NB4 (cell line): ENCODE measurements at regions not wholly inside any gene's neighbourhood (a gene's known extent, or its start where the extent isn't known, plus 50 kb on each side); places are given as distances from the start of the nearest gene placed in this dataset.

ENCODE experiments used
- MYC ChIP-seq: IDR thresholded peaks from 2 replicates; pipeline ENCODE4 v1.6.1; 2011; ENCODE audit warnings: low read depth, low read length
- POLR2A ChIP-seq: IDR thresholded peaks from 2 replicates; pipeline ENCODE4 v1.6.1; 2011; ENCODE audit warnings: mild to moderate bottlenecking; ENCODE audit not compliant: insufficient read length; ENCODE audit errors: extremely low read depth
- TF ChIP-seq, protein P1 (sequence below): IDR thresholded peaks from 2 replicates; pipeline ENCODE4 v1.6.1; 2011; ENCODE audit warnings: low read depth, low read length
- TF ChIP-seq, protein P2 (sequence below): IDR thresholded peaks from one replicate; pipeline ENCODE4 v1.5.1; 2012; ENCODE audit warnings: low read depth, low read length

DNA sequence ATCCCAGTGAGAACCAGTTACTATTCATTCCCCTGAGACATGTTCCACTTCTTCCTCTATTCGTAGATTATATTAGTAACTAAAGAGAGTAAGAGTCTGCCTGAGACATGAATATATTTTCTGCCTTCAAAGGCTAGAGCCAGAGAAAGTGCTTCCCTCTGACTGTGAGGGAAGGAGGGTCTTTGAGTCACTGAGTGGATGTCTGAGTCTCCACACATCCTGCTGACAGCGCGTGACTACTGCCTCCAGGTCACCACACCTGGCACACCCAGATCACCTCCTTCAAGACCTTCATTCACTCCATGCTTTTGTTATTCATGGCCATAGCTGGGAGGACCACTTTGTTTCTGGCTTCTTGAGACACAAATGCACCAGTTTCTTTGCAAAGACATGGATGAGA is 135.6 kb downstream of the SOX2 start:
- TF ChIP-seq POLR2A = no peak
- TF ChIP-seq, protein P1, sequence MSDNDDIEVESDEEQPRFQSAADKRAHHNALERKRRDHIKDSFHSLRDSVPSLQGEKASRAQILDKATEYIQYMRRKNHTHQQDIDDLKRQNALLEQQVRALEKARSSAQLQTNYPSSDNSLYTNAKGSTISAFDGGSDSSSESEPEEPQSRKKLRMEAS = no peak
- TF ChIP-seq, protein P2, sequence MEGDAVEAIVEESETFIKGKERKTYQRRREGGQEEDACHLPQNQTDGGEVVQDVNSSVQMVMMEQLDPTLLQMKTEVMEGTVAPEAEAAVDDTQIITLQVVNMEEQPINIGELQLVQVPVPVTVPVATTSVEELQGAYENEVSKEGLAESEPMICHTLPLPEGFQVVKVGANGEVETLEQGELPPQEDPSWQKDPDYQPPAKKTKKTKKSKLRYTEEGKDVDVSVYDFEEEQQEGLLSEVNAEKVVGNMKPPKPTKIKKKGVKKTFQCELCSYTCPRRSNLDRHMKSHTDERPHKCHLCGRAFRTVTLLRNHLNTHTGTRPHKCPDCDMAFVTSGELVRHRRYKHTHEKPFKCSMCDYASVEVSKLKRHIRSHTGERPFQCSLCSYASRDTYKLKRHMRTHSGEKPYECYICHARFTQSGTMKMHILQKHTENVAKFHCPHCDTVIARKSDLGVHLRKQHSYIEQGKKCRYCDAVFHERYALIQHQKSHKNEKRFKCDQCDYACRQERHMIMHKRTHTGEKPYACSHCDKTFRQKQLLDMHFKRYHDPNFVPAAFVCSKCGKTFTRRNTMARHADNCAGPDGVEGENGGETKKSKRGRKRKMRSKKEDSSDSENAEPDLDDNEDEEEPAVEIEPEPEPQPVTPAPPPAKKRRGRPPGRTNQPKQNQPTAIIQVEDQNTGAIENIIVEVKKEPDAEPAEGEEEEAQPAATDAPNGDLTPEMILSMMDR = no peak
- TF ChIP-seq MYC = no peak
